H1 (cell line): ENCODE measurements at regions not wholly inside any gene's neighbourhood (a gene's known extent, or its start where the extent isn't known, plus 50 kb on each side); places are given as distances from the start of the nearest gene placed in this dataset.

Experiments
- BACH1 ChIP-seq: IDR thresholded peaks from 2 replicates; pipeline ENCODE4 v1.6.1; 2012; ENCODE audit warnings: low read length, improper control_type of control experiment
- CHD7 ChIP-seq: fragments of 300-600 bp; sonication (generic); IDR thresholded peaks from 2 replicates; pipeline ENCODE4 v1.7.1; 2012; ENCODE audit warnings: low read length, moderate library complexity, mild to moderate bottlenecking, inconsistent platforms; ENCODE audit not compliant: insufficient replicate concordance
- SAP30 ChIP-seq: fragments of 300-600 bp; sonication (generic); IDR thresholded peaks from 2 replicates; pipeline ENCODE4 v1.7.1; 2012; ENCODE audit warnings: low read length, moderate library complexity, mild to moderate bottlenecking, inconsistent platforms; ENCODE audit not compliant: insufficient read depth, insufficient replicate concordance

GRCh38 chr5:145678255-145678654, 156.9 kb downstream of the PRELID2 start (continued):
- TF ChIP-seq CHD7 (no peak), SAP30 (no peak), BACH1 (no peak)
